GM18517 (cell line): ENCODE measurements at regions not wholly inside any gene's neighbourhood (a gene's known extent, or its start where the extent isn't known, plus 50 kb on each side); places are given as distances from the start of the nearest gene placed in this dataset.
"Not testable (repeated sequence)": the region's sequence is repeated elsewhere in the genome, so short reads cannot be mapped to it uniquely, and the experiment has no call there.

ENCODE experiments used
- ATAC-seq: cut with Tn5 transposase; IDR thresholded peaks from one replicate; pipeline ENCODE4 v1.9.1; 2021; ENCODE audit warnings: mild to moderate bottlenecking, moderate library complexity; ENCODE audit not compliant: unreplicated experiment

GRCh38 chr21:8987896-8988295 lies 1533.5 kb upstream of the TPTE start:
- ATAC-seq, result peak; percentile 66

GRCh38 chr21:8988696-8989095 lies 1532.7 kb upstream of the TPTE start:
- ATAC-seq, result no peak

- ATAC-seq, result no peak
These were observed 1532.1 kb upstream of the TPTE start for GRCh38 chr21:8989261-8989711.

GRCh38 chr21:8989721-8990325 lies 1531.6 kb upstream of the TPTE start:
- no peak for ATAC-seq

- no peak for ATAC-seq
These were observed 1530.9 kb upstream of the TPTE start for GRCh38 chr21:8990326-8991087.

GRCh38 chr21:8991088-8991907 lies 1530.1 kb upstream of the TPTE start:
- ATAC-seq, result no peak

- ATAC-seq, result no peak
These were observed 1529.3 kb upstream of the TPTE start for GRCh38 chr21:8991968-8992621.

GRCh38 chr21:8992731-8993174 lies 1528.6 kb upstream of the TPTE start:
- ATAC-seq, result no peak

- no peak for ATAC-seq
These were observed 1528.0 kb upstream of the TPTE start for GRCh38 chr21:8993284-8993942.

- no peak for ATAC-seq
These were observed 1527.3 kb upstream of the TPTE start for GRCh38 chr21:8993943-8994639.

GRCh38 chr21:8994640-8995511 lies 1526.5 kb upstream of the TPTE start:
- no peak for ATAC-seq

- ATAC-seq, result not testable (repeated sequence)
These were observed 1524.9 kb upstream of the TPTE start for GRCh38 chr21:8996487-8996968.

- no peak for ATAC-seq
These were observed 1524.4 kb upstream of the TPTE start for GRCh38 chr21:8997011-8997440.

- ATAC-seq, result not testable (repeated sequence)
These were observed 1523.7 kb upstream of the TPTE start for GRCh38 chr21:8997443-8998390.

GRCh38 chr21:8998480-8998879 lies 1522.9 kb upstream of the TPTE start:
- not testable (repeated sequence) for ATAC-seq

- no peak for ATAC-seq
These were observed 1522.3 kb upstream of the TPTE start for GRCh38 chr21:8998946-8999681.

- ATAC-seq, result not testable (repeated sequence)
These were observed 1521.3 kb upstream of the TPTE start for GRCh38 chr21:9000132-9000531.
